ENCODE measurements at regions not wholly inside any gene's neighbourhood (a gene's known extent, or its start where the extent isn't known, plus 50 kb on each side); places are given as distances from the start of the nearest gene placed in this dataset.

- no peak for TF ChIP-seq CTCF (IDR thresholded peaks at IDR 0.05 in 4 of 5, conservative IDR thresholded peaks at IDR 0.05 in 1 of 5)
- TF ChIP-seq POLR2A (IDR thresholded peaks at IDR 0.05) = no peak
Measured at GRCh38 chr14:104494483-104494882, 85.1 kb upstream of the C14orf180 start.
